Small intestine (tissue), 7 donors: ENCODE measurements at regions not wholly inside any gene's neighbourhood (a gene's known extent, or its start where the extent isn't known, plus 50 kb on each side); places are given as distances from the start of the nearest gene placed in this dataset.
"Not testable (repeated sequence)": the region's sequence is repeated elsewhere in the genome, so short reads cannot be mapped to it uniquely, and the experiment has no call there.

ENCODE experiments used
- DNase-seq, 2 donors: peaks; one replicate each; pipeline versions ENCODE4 v3.0.0 to v3.0.0-alpha.2; 2013
- FAIRE-seq: peaks from 2 replicates; lab custom pipeline; 2012; peaks lifted over from hg19 to GRCh38; lab: Jason Lieb, UNC
- H3K27ac ChIP-seq, 3 donors: one replicate each; pipeline ENCODE4 v1.5.1; 2013; ENCODE audit warnings: low read length in 2 of 3, mild to moderate bottlenecking in 2 of 3, control low read depth in 1 of 3, inconsistent platforms in 1 of 3, low read depth in 1 of 3, moderate library complexity in 1 of 3
- H3K27me3 ChIP-seq, 3 donors: one replicate each; pipeline ENCODE4 v1.6.1; 2013; ENCODE audit warnings: low read length in 3 of 3, inconsistent platforms in 1 of 3; ENCODE audit not compliant: control insufficient read depth in 3 of 3, insufficient read depth in 3 of 3
- H3K36me3 ChIP-seq, 3 donors: one replicate each; pipeline ENCODE4 v1.6.1; 2013; ENCODE audit warnings: low read length in 3 of 3, inconsistent platforms in 1 of 3, low read depth in 1 of 3, mild to moderate bottlenecking in 1 of 3, moderate library complexity in 1 of 3; ENCODE audit not compliant: control insufficient read depth in 3 of 3, insufficient read depth in 2 of 3
- H3K4me1 ChIP-seq, 3 donors: one replicate each; pipeline ENCODE4 v1.6.1; 2013; ENCODE audit warnings: low read length in 2 of 3, inconsistent platforms in 1 of 3, low read depth in 1 of 3, mild to moderate bottlenecking in 1 of 3, moderate library complexity in 1 of 3; ENCODE audit not compliant: control insufficient read depth in 3 of 3, insufficient read depth in 2 of 3
- H3K4me3 ChIP-seq, 3 donors: one replicate each; pipeline ENCODE4 v1.5.1; 2013; ENCODE audit warnings: low read length in 3 of 3, control low read depth in 1 of 3, inconsistent platforms in 1 of 3, low read depth in 1 of 3, mild to moderate bottlenecking in 1 of 3, moderate library complexity in 1 of 3
- H3K9me3 ChIP-seq, 2 donors: one replicate each; pipeline ENCODE4 v1.6.1; 2013; ENCODE audit warnings: low read depth in 1 of 2, low read length in 1 of 2; ENCODE audit not compliant: control insufficient read depth in 2 of 2, insufficient read depth in 1 of 2
- WGBS, 3 donors: extraction: QIAGEN DNeasy Blood & Tissue Kit; methylation state at CpG; one replicate each; pipeline ENCODE4 v1.1.7; 2013; 5-methylcytosine and 5-hydroxymethylcytosine counted together
- donor health status: healthy with polysubstance abuse.
- donor health status: control.
- donor health status: control.
- donor health status: Bipolar disorder and iron deficiency.
- donor health status: healthy.

DNA sequence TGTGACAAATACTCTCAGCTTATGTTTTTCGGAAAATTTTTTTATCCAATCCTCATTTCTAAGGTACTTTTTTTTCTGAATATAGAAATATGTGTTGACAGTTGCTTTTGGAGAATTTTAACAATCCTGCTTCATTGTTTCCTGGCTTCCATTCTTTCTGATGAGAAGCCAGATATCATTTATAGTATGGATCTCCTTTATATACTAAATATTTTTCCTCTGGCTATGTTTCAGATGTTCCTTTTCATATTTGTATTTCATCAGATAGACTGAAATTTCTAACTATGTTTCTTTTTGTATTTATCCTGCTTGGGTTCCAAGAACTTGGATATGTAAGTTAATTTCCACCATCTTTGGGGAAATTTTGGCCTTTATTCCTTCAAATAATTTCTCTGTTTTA, 138.9 kb upstream of the CDH11 start:
- no peaks in the 10 kb centered on the region for H3K36me3 ChIP-seq
- FAIRE-seq (no peak), DNase-seq (no peak)
- H3K27me3 ChIP-seq = no peaks in the 10 kb centered on the region
- no peak overlapping the region for H3K27ac ChIP-seq
- H3K4me3 ChIP-seq = no peak overlapping the region
- 81 to 93% (median 91%) methylated on average over 1 of the region's 1 CpG for WGBS, 3 donors
- no peaks in the 10 kb centered on the region for H3K9me3 ChIP-seq
- H3K4me1 ChIP-seq = no peaks in the 10 kb centered on the region

DNA sequence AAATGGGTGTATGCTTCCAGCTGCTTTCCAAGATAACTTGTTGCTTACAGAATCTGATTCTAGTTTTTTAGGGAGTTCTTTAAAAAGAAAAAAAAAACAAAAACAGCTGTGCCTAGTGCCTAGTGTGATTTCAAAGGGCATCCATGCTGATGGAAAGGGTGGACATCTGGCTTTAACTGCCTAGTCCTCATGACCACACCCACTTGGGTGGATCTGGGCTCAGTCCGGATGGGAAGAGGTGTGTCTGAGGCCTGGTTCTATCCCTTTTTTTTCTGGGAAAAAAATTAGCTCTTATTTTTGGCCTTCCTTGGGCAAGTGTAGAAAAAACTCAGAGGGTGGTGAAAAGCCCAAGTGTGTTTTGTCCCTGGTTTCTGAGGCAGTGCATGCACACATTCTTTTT, 132.3 kb upstream of the CDH11 start:
- Histone ChIP-seq H3K36me3 (no peaks in the 10 kb centered on the region), H3K27me3 (no peaks in the 10 kb centered on the region), H3K27ac (no peak overlapping the region), H3K9me3 (no peaks in the 10 kb centered on the region), H3K4me3 (no peak overlapping the region), H3K4me1 (no peaks in the 10 kb centered on the region)
- FAIRE-seq = no peak
- no peak for DNase-seq
- WGBS, 3 donors = 55 to 77% (median 56%) methylated on average over 1 of the region's 1 CpG

DNA sequence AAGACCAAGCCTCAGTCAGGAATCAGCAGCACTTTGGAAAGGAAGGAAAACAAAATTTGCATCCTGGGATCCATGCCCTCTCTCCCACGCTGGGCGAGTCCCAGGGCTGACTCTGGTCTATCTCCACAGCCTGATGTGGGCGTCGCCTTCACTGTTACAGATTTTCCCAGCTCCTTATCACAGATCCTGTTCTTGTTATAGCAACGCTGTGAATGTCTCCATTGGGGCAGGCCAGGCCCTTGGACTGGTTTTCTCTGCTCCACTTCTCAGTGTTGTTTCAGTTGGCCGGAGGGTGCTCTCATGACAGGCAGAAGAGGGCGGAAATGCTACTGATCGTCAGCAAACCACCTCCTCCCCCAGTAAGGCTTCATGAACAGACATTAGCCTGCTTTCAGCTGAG, 127.9 kb upstream of the CDH11 start:
- no peak for FAIRE-seq
- Histone ChIP-seq H3K9me3 (no peaks in the 10 kb centered on the region), H3K36me3 (no peaks in the 10 kb centered on the region), H3K27me3 (no peaks in the 10 kb centered on the region), H3K4me1 (no peaks in the 10 kb centered on the region), H3K27ac (no peak overlapping the region), H3K4me3 (no peak overlapping the region)
- 47 to 51% (median 47%) methylated on average over 8 of the region's 8 CpGs for WGBS, 3 donors
- no peak for DNase-seq

DNA sequence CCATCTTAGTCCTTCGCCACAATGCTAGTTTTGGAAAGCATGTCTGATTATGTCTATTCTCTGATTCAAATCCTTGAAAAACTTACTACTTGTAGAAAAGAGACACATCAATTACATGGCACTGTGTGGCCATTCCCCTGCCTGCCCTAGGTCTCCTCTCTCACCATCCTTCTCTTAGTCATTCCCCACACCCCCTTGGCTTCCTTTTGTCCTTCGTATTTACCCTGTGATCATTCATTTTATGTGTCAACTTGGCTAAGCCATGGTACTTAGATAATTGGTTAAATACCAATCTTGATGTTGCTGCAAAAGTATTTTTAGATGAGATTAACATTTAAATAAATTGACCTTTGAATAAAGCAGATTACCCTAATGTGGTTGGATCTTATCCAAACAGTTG, 122.9 kb upstream of the CDH11 start:
- Histone ChIP-seq H3K4me1 (no peaks in the 10 kb centered on the region), H3K36me3 (no peaks in the 10 kb centered on the region), H3K9me3 (no peaks in the 10 kb centered on the region), H3K27ac (no peak overlapping the region), H3K27me3 (no peaks in the 10 kb centered on the region), H3K4me3 (no peak overlapping the region)
- no peak for FAIRE-seq
- WGBS, 3 donors = 54 to 60% (median 56%) methylated on average over 2 of the region's 2 CpGs
- DNase-seq = no peak

DNA sequence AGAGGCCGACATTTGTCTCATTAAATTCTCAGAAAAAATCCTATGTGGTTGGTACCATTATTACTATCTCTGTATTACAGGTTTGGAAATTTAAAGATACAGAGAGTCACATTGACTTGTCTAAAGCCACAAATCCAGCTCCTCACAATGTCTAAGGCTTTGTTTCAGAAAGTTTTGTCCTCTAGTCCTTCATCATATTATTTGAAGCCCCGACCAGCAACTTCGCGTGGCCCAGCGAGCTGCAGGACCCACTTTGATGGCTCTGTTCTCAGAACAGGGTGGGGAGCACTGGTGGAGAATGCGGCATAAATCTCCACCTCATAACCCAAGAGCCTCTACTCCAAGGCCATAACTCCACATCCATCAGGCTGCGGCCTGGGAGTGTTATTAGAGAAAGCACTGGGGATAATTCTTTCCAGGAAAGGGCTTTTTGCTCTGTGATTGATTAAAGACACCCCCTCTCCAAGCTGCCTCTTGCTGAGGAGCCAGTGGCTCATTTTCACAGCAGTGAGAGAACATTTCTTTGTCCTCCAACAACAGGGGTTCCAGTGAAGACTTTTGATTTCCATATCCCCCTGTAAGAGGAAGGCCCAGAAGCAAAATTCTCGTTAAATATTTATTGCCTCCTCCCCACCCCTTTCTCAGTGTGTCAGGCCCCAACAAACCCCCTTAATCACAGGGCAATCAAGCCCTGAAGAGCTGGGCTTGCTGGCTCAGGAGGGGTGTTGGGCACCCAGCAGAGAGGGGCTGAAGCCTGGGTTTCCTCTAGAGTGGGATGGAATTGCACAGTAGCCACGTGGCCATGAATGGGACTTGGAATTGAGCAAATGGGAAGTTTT, 113.7 kb upstream of the CDH11 start:
- WGBS, 3 donors = 70 to 77% (median 73%) methylated on average over 9 of the region's 9 CpGs
- DNase-seq (no peak), FAIRE-seq (no peak)

DNA sequence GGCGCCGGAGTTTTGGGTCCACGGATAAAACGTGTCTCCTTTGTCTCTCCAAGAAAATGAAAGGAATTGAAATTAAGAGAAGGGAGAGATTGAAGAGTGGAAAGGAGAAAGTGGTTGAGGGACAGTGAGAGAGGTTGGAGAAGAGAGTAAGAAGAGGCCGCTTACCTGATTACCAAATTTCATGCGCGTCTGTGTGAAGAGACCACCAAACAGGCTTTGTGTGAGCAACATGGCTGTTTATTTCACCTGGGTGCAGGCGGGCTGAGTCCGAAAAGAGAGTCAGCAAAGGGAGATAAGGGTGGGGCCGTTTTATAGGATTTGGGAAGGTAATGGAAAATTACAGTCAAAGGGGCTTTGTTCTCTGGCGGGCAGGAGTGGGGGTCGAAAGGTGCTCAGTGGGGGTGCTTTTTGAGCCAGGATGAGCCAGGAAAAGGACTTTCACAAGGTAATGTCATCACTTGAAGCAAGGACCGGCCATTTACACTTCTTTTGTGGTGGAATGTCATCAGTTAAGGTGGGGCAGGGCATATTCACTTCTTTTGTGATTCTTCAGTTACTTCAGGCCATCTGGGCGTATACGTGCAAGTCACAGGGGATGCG, 113.0 kb upstream of the CDH11 start:
- H3K9me3 ChIP-seq, H3K4me1 ChIP-seq, DNase-seq, H3K4me3 ChIP-seq, FAIRE-seq, H3K36me3 ChIP-seq, H3K27me3 ChIP-seq, H3K27ac ChIP-seq: not testable (repeated sequence)
- 80 to 85% (median 82%) methylated on average over 14 to 16 of the region's 16 CpGs for WGBS, 3 donors

More for the DNA sequence above, 113.7 kb upstream of the CDH11 start:
- no peaks in the 10 kb centered on the region for H3K9me3 ChIP-seq
- H3K27me3 ChIP-seq = no peaks in the 10 kb centered on the region
- no peak overlapping the region for H3K4me3 ChIP-seq
- H3K4me1 ChIP-seq = no peaks in the 10 kb centered on the region
- no peaks in the 10 kb centered on the region for H3K36me3 ChIP-seq
- H3K27ac ChIP-seq = no peak overlapping the region

DNA sequence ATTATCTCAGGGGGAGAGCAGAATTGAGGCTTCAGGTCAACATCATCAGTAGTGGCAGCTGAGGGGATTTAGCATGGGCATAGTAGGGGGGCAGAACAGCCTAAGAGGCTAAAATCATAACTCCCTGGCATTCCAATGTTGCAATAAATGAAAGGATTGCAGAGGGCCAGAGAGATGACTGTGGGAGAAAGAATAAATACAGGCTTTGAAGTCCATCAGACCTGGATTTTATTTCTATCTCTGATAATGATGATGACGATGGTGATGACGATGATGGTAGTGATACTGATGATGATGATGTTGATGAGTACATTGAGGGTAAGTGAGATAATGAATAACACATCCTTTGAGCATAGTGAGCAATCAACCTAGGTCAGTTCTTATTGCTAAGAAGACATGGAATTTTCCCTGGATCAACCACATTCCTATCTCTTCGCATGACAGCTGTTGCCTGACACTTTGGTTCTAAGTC, 107.4 kb upstream of the CDH11 start:
- Histone ChIP-seq H3K4me3 (no peak overlapping the region), H3K4me1 (no peaks in the 10 kb centered on the region), H3K36me3 (no peaks in the 10 kb centered on the region), H3K27ac (no peak overlapping the region), H3K9me3 (no peaks in the 10 kb centered on the region), H3K27me3 (no peaks in the 10 kb centered on the region)
- WGBS, 3 donors = 85 to 91% (median 86%) methylated on average over 3 of the region's 3 CpGs
- no peak for DNase-seq
- no peak for FAIRE-seq

DNA sequence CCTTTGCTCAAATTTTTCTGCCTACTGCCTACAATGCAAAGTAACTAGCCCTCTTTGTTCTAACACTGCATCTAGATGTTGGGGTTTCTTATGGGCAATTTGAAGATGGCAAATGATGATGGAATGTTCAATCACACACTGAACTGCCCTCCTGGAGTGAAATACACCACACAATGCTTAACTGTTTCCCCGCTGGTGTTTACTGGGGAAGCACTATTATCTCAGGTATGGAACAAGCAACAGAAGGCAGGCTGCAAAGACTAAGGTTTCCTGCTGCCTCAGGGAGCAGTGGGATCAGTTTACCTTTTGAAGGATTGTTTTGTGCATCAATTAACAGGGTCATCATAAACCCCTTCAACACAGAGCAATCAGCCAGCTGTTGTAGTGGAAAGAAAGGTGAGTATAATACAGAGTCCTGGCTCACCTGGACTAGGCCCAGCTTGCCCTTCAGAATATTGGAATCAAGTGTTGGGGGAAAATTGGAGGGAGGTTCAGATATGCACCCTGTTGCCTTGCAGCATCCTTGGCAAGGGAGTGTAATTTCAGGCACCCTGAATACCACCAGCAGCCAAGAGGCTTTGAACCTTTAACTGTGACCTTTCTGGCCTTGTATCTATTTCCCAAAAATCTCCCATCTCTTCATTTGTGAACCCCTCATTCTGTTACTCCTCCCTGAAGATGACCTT, 105.4 kb upstream of the CDH11 start:
- no peaks in the 10 kb centered on the region for H3K4me1 ChIP-seq
- no peak for FAIRE-seq
- no peaks in the 10 kb centered on the region for H3K36me3 ChIP-seq
- no peaks in the 10 kb centered on the region for H3K27me3 ChIP-seq
- no peak overlapping the region for H3K27ac ChIP-seq
- no peak overlapping the region for H3K4me3 ChIP-seq
- DNase-seq = no peak
- H3K9me3 ChIP-seq = no peaks in the 10 kb centered on the region
- WGBS, 3 donors = 72 to 85% (median 79%) methylated on average over 1 of the region's 1 CpG
